ENCODE measurements at regions not wholly inside any gene's neighbourhood (a gene's known extent, or its start where the extent isn't known, plus 50 kb on each side); places are given as distances from the start of the nearest gene placed in this dataset.

- TF ChIP-seq CTCF (IDR thresholded peaks at IDR 0.05; ENCODE audit: low read length) (no peak), EZH2 (IDR thresholded peaks at IDR 0.05; ENCODE audit: borderline replicate concordance, low read length) (no peak)
- no peak overlapping the region for H3K4me2 ChIP-seq (ENCODE audit: low read length)
- no peak overlapping the region for H2AFZ ChIP-seq (ENCODE audit: low read length)
- no peaks in the 10 kb centered on the region for H3K4me1 ChIP-seq (ENCODE audit: insufficient read depth, low read length, severe bottlenecking)
- H3K27me3 ChIP-seq (ENCODE audit: insufficient read depth, low read length) = no peaks in the 10 kb centered on the region
- H4K20me1 ChIP-seq (ENCODE audit: insufficient read depth, low read length) = no peaks in the 10 kb centered on the region
- no peak overlapping the region for H3K9ac ChIP-seq (ENCODE audit: low read length)
- no peaks in the 10 kb centered on the region for H3K79me2 ChIP-seq (ENCODE audit: insufficient read depth, low read length)
- no peak overlapping the region for H3K27ac ChIP-seq (ENCODE audit: low read depth, low read length, poor library complexity, severe bottlenecking)
- H3K4me3 ChIP-seq (ENCODE audit: low read depth, low read length, poor library complexity, severe bottlenecking) = no peak overlapping the region
- no peaks in the 10 kb centered on the region for H3K36me3 ChIP-seq (ENCODE audit: insufficient read depth, low read length)
- no peaks in the 10 kb centered on the region for H3K9me2 ChIP-seq (ENCODE audit: low read depth, low read length)
- H3F3A ChIP-seq (ENCODE audit: insufficient read depth, low read length) = no peaks in the 10 kb centered on the region
- no peaks in the 10 kb centered on the region for H3K9me3 ChIP-seq (ENCODE audit: low read length)
Measured at GRCh38 chr2:67544286-67544685, 147.2 kb downstream of the ETAA1 start.

DNA sequence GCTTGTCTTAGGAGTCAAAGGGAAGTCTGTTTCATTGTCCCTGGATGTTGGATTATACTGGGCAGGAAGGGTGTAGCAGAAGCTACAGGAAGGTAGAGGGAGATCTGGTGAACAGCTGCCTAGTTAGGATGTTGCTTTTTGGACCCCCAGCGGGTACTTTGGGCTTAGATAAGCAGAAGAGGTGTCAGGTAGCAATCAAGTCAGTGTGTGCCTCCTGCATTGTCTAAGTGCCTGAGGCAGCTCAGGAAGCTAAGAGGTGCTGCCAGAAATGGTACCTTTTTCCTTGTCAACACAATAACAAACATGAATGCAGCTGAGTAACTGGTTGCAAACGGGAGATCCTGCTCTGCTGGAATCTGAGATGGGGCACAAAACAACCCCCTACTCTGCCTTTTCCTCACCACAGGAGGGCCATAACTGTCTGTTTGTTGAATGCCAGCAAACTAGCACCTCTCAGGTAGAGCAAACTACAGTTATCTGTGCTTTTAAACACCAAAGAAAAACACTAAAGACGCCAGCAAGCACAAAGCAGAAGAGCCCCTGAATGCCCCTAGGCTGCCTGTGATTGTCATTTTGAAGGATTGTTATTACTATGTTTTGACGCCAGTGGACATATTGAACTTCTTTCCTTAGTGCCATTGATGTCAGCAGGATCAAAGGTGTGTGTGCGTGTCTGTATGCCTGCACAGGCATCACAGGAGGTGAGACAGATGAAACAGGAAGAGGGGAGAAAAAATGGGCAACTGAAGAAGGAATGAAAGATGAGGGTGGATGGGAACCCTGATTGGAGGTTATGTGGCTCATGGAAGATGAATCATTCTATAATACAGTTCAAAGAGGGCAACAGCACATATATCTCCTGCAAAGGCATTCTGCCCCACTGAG is 151.4 kb downstream of the ETAA1 start:
- Histone ChIP-seq H3K9me3 (ENCODE audit: low read length) (no peaks in the 10 kb centered on the region), H3K36me3 (ENCODE audit: insufficient read depth, low read length) (no peaks in the 10 kb centered on the region), H4K20me1 (ENCODE audit: insufficient read depth, low read length) (no peaks in the 10 kb centered on the region), H3F3A (ENCODE audit: insufficient read depth, low read length) (no peaks in the 10 kb centered on the region), H3K27ac (ENCODE audit: low read depth, low read length, poor library complexity, severe bottlenecking) (no peak overlapping the region), H3K4me1 (ENCODE audit: insufficient read depth, low read length, severe bottlenecking) (no peaks in the 10 kb centered on the region), H3K79me2 (ENCODE audit: insufficient read depth, low read length) (no peaks in the 10 kb centered on the region), H3K27me3 (ENCODE audit: insufficient read depth, low read length) (no peaks in the 10 kb centered on the region), H3K9ac (ENCODE audit: low read length) (no peak overlapping the region), H2AFZ (ENCODE audit: low read length) (no peak overlapping the region), H3K4me2 (ENCODE audit: low read length) (no peak overlapping the region), H3K4me3 (ENCODE audit: low read depth, low read length, poor library complexity, severe bottlenecking) (no peak overlapping the region), H3K9me2 (ENCODE audit: low read depth, low read length) (no peaks in the 10 kb centered on the region)
- TF ChIP-seq EZH2 (IDR thresholded peaks at IDR 0.05; ENCODE audit: borderline replicate concordance, low read length) (no peak), CTCF (IDR thresholded peaks at IDR 0.05; ENCODE audit: low read length) (no peak)

DNA sequence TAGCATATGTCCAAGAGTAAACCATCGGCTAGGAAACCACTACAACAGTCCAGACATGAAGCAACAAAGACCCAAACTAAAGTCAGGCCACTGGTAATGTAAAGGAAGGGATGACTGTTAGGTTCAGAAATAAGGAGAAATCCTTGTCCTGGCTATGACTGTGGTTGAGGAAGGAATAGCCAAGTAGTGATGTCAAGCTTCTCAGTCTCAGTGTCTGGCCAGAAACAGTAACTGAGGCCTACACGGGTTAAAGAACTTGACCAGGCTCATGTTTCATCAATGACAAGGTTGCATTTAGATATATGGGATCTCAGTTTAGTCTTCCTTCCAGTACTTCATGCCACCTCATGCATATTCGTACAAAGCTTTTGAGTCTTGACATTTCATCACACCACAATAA is 162.0 kb downstream of the ETAA1 start:
- Histone ChIP-seq H3K4me1 (ENCODE audit: insufficient read depth, low read length, severe bottlenecking) (no peaks in the 10 kb centered on the region), H3K9me3 (ENCODE audit: low read length) (no peaks in the 10 kb centered on the region), H3F3A (ENCODE audit: insufficient read depth, low read length) (no peaks in the 10 kb centered on the region), H3K36me3 (ENCODE audit: insufficient read depth, low read length) (no peaks in the 10 kb centered on the region), H3K79me2 (ENCODE audit: insufficient read depth, low read length) (no peaks in the 10 kb centered on the region), H3K27ac (ENCODE audit: low read depth, low read length, poor library complexity, severe bottlenecking) (no peak overlapping the region), H3K27me3 (ENCODE audit: insufficient read depth, low read length) (no peaks in the 10 kb centered on the region), H2AFZ (ENCODE audit: low read length) (no peak overlapping the region), H4K20me1 (ENCODE audit: insufficient read depth, low read length) (no peaks in the 10 kb centered on the region), H3K9me2 (ENCODE audit: low read depth, low read length) (no peaks in the 10 kb centered on the region), H3K9ac (ENCODE audit: low read length) (no peak overlapping the region), H3K4me2 (ENCODE audit: low read length) (no peak overlapping the region), H3K4me3 (ENCODE audit: low read depth, low read length, poor library complexity, severe bottlenecking) (no peak overlapping the region)
- TF ChIP-seq EZH2 (IDR thresholded peaks at IDR 0.05; ENCODE audit: borderline replicate concordance, low read length) = no peak
- TF ChIP-seq CTCF (IDR thresholded peaks at IDR 0.05; ENCODE audit: low read length) = no peak

Data from OCI-LY1 (cell line).